HepG2 (cell line): ENCODE measurements at regions not wholly inside any gene's neighbourhood (a gene's known extent, or its start where the extent isn't known, plus 50 kb on each side); places are given as distances from the start of the nearest gene placed in this dataset.
A peak's percentile ranks its signal among the peaks of the same experiment; 100 is the strongest.

Experiments
- CBFB ChIP-seq: sonication (generic); formaldehyde crosslinking; IDR thresholded peaks from 2 replicates; pipeline ENCODE4 v1.4.0; 2020; ENCODE audit warnings: missing genetic modification reagents
- ERF ChIP-seq: IDR thresholded peaks from 2 replicates; pipeline ENCODE4 v1.6.1; 2018; ENCODE audit warnings: missing biosample characterization, missing genetic modification reagents
- FOXO1 ChIP-seq: sonication (generic); formaldehyde crosslinking; IDR thresholded peaks from 2 replicates; pipeline ENCODE4 v1.4.0; 2020; ENCODE audit warnings: missing genetic modification reagents
- GTF2F1 ChIP-seq: fragments of 150-350 bp; IDR thresholded peaks from 2 replicates; pipeline ENCODE4 v1.6.1; 2014; ENCODE audit warnings: low read length
- HCFC1 ChIP-seq: fragments of 150-350 bp; IDR thresholded peaks from 2 replicates; pipeline ENCODE4 v1.6.1; 2014; ENCODE audit warnings: low read depth, low read length
- HES4 ChIP-seq: sonication (generic); formaldehyde crosslinking; IDR thresholded peaks from 2 replicates; pipeline ENCODE4 v1.9.0; 2021; ENCODE audit warnings: mild to moderate bottlenecking, missing genetic modification reagents, borderline replicate concordance
- MLXIP ChIP-seq: sonication (generic); formaldehyde crosslinking; IDR thresholded peaks from 2 replicates; pipeline ENCODE4 v1.9.0; 2021; ENCODE audit warnings: missing genetic modification reagents, borderline replicate concordance
- MTA3 ChIP-seq: sonication (generic); formaldehyde crosslinking; IDR thresholded peaks from 2 replicates; pipeline ENCODE4 v1.4.0; 2020; ENCODE audit warnings: missing genetic modification reagents
- NFYB ChIP-seq: sonication (generic); formaldehyde crosslinking; IDR thresholded peaks from 2 replicates; pipeline ENCODE4 v1.4.0; 2020; ENCODE audit warnings: missing genetic modification reagents
- PHF5A ChIP-seq: IDR thresholded peaks from one replicate; pipeline ENCODE4 v1.6.1; 2018; ENCODE audit warnings: low read depth, missing genetic modification reagents; ENCODE audit not compliant: unreplicated experiment
- SNAPC2 ChIP-seq: sonication (generic); formaldehyde crosslinking; IDR thresholded peaks from 2 replicates; pipeline ENCODE4 v1.8.1; 2022; ENCODE audit warnings: mild to moderate bottlenecking, missing genetic modification reagents
- TIGD3 ChIP-seq: sonication (generic); formaldehyde crosslinking; IDR thresholded peaks from 2 replicates; pipeline ENCODE4 v1.5.1; 2020; ENCODE audit warnings: mild to moderate bottlenecking, missing genetic modification reagents, borderline replicate concordance
- ZMYM3 ChIP-seq: sonication (generic); formaldehyde crosslinking; IDR thresholded peaks from 2 replicates; pipeline ENCODE4 v1.5.1; 2020; ENCODE audit warnings: mild to moderate bottlenecking, missing genetic modification reagents
- ZNF101 ChIP-seq: sonication (generic); formaldehyde crosslinking; IDR thresholded peaks from 2 replicates; pipeline ENCODE4 v1.4.0; 2020; ENCODE audit warnings: mild to moderate bottlenecking, low read depth, missing genetic modification reagents, borderline replicate concordance
- ZNF12 ChIP-seq: sonication (generic); formaldehyde crosslinking; IDR thresholded peaks from 2 replicates; pipeline ENCODE4 v1.5.0; 2020; ENCODE audit warnings: missing genetic modification reagents
- ZNF737 ChIP-seq: sonication (generic); formaldehyde crosslinking; IDR thresholded peaks from 2 replicates; pipeline ENCODE4 v1.5.0; 2020; ENCODE audit warnings: missing genetic modification reagents, mild to moderate bottlenecking, borderline replicate concordance
- TF ChIP-seq, protein P1 (sequence below): sonication (generic); formaldehyde crosslinking; IDR thresholded peaks from 2 replicates; pipeline ENCODE4 v1.4.0; 2020; ENCODE audit warnings: low read depth, mild to moderate bottlenecking, missing genetic modification reagents
- TF ChIP-seq, protein P2 (sequence below): sonication (generic); formaldehyde crosslinking; IDR thresholded peaks from 2 replicates; pipeline ENCODE4 v1.8.1; 2022; ENCODE audit warnings: low read depth, mild to moderate bottlenecking, missing genetic modification reagents
- TF ChIP-seq, protein P3 (sequence below): sonication (generic); formaldehyde crosslinking; IDR thresholded peaks from 2 replicates; pipeline ENCODE4 v1.5.0; 2020; ENCODE audit warnings: missing genetic modification reagents

GRCh38 chr17:13321951-13322701, 279.6 kb downstream of the HS3ST3A1 start (continued):
- TF ChIP-seq HES4 = no peak
- TF ChIP-seq MLXIP = no peak
- TF ChIP-seq FOXO1 (CRISPR knock-in tag) = peak; percentile 94
- no peak for TF ChIP-seq TIGD3 (CRISPR knock-in tag)
- no peak for TF ChIP-seq SNAPC2
- TF ChIP-seq PHF5A (CRISPR knock-in tag) = peak; percentile 36
- TF ChIP-seq HCFC1 = no peak
- TF ChIP-seq ZNF101 (CRISPR knock-in tag) = no peak
- no peak for TF ChIP-seq GTF2F1
- TF ChIP-seq MTA3 (CRISPR knock-in tag) = no peak
- no peak for TF ChIP-seq ZNF12
- TF ChIP-seq ZNF737 (CRISPR knock-in tag) = no peak
- TF ChIP-seq, protein P1, sequence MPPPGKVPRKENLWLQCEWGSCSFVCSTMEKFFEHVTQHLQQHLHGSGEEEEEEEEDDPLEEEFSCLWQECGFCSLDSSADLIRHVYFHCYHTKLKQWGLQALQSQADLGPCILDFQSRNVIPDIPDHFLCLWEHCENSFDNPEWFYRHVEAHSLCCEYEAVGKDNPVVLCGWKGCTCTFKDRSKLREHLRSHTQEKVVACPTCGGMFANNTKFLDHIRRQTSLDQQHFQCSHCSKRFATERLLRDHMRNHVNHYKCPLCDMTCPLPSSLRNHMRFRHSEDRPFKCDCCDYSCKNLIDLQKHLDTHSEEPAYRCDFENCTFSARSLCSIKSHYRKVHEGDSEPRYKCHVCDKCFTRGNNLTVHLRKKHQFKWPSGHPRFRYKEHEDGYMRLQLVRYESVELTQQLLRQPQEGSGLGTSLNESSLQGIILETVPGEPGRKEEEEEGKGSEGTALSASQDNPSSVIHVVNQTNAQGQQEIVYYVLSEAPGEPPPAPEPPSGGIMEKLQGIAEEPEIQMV (CRISPR knock-in tag) = no peak
- TF ChIP-seq, protein P2, sequence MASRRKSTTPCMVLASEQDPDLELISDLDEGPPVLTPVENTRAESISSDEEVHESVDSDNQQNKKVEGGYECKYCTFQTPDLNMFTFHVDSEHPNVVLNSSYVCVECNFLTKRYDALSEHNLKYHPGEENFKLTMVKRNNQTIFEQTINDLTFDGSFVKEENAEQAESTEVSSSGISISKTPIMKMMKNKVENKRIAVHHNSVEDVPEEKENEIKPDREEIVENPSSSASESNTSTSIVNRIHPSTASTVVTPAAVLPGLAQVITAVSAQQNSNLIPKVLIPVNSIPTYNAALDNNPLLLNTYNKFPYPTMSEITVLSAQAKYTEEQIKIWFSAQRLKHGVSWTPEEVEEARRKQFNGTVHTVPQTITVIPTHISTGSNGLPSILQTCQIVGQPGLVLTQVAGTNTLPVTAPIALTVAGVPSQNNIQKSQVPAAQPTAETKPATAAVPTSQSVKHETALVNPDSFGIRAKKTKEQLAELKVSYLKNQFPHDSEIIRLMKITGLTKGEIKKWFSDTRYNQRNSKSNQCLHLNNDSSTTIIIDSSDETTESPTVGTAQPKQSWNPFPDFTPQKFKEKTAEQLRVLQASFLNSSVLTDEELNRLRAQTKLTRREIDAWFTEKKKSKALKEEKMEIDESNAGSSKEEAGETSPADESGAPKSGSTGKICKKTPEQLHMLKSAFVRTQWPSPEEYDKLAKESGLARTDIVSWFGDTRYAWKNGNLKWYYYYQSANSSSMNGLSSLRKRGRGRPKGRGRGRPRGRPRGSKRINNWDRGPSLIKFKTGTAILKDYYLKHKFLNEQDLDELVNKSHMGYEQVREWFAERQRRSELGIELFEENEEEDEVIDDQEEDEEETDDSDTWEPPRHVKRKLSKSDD (CRISPR knock-in tag) = no peak
- no peak for TF ChIP-seq ERF (CRISPR knock-in tag)
- no peak for TF ChIP-seq CBFB (CRISPR knock-in tag)
- TF ChIP-seq, protein P3, sequence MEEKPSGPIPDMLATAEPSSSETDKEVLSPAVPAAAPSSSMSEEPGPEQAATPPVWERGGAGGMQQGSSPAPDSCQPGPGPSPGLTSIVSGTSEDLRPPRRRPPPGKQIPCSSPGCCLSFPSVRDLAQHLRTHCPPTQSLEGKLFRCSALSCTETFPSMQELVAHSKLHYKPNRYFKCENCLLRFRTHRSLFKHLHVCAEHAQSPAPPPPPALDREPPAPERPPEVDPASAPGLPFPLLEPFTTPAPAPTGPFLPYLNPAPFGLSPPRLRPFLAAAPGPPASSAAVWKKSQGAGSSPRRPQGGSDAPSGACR = no peak
- TF ChIP-seq NFYB (CRISPR knock-in tag) = no peak
- no peak for TF ChIP-seq ZMYM3 (CRISPR knock-in tag)
